ENCODE measurements at regions not wholly inside any gene's neighbourhood (a gene's known extent, or its start where the extent isn't known, plus 50 kb on each side); places are given as distances from the start of the nearest gene placed in this dataset.
"Not testable (repeated sequence)": the region's sequence is repeated elsewhere in the genome, so short reads cannot be mapped to it uniquely, and the experiment has no call there.

GRCh38 chr6:53446151-53446550 is 97.4 kb upstream of the ELOVL5 start:
- no peak for DNase-seq (ENCODE audit: low read depth in 2 of 2)

GRCh38 chr6:53441761-53442160 is 93.0 kb upstream of the ELOVL5 start:
- DNase-seq (ENCODE audit: low read depth in 2 of 2): no peak

GRCh38 chr6:53441035-53441493 is 92.3 kb upstream of the ELOVL5 start:
- no peak for DNase-seq (ENCODE audit: low read depth in 2 of 2)

DNA sequence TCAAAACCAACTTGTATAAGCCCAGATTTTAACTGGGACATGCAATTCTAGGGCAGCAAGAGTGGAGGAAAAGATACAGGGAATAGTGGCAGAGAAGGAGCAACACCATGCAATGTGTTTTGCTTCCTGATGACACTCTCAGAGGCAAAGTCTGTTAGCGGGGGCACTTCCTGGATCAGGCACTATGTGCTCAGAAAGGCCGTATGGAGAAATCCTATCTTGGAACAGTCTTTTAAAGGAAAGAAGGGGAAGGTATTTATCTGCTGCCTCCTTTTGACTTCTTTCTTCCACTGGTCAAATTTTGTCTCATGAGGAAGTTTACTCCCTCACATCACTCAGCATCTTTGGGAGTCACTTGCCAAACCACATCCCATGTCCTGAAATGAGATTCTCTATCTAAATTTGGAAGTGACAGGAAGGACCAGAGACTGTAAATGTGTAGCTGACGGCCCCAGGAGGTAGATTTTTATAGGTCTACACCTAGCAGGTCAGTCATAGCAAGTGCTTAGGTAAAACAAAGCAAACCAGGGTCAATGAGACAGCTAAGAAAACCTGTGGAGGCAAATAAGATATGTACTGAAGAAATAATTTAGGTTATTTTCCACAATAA is 91.7 kb upstream of the ELOVL5 start:
- DNase-seq (ENCODE audit: low read depth in 2 of 2): no peak

DNA sequence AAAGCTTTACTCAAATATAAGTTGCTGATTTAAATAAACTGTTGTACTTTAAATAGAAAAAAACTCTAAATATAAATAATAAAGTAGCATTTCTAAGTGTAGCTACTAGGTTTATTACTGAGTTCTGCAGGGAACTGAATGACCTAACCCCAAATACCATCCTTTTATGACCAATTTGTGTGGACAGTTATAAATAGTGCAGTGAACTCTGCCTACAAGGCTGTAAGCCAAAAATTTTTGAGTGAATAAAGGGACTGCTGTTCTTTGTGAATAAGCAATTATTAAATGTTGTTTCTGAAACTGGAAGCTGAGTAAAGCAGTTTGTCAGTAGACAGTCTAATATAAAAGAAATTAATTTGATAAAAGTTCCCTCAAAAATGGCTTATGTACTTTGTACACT is 90.8 kb upstream of the ELOVL5 start:
- no peak for DNase-seq (ENCODE audit: low read depth in 2 of 2)

DNA sequence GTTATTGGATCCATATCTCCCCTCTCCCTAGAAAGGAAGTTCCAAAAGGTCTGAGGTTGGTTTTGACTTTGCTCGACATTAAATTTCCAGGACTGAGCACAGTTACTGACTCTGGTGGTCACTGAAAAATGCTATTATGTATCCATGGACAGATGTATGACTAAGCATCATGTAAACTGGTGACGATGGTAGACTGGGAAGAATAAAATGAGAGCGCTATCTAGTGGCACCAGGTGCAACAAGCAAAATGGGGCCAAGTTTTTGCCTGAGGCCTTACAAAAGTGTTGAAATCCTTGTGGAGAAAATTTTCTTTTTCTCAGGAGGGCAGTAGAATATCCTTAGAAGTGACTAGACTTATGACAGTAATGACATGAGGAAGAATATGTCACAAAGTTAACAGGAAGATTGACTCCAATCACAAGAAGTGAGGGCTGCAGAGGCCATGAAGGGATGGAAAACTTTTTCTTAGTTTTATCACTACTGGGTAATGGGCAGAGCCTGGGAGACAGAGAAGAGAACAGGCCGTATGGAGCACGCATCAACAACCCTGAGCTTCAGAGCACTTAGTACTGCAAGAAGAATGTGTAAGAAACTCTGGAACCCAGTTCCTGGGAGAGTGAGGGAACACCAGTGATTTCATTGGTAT is 88.9 kb upstream of the ELOVL5 start:
- no peak for DNase-seq (ENCODE audit: low read depth in 2 of 2)

- DNase-seq (ENCODE audit: low read depth in 2 of 2): no peak
Observed at GRCh38 chr6:53436526-53437303, 88.0 kb upstream of the ELOVL5 start.

GRCh38 chr6:53433951-53434285 is 85.2 kb upstream of the ELOVL5 start:
- DNase-seq (ENCODE audit: low read depth in 2 of 2): no peak

DNA sequence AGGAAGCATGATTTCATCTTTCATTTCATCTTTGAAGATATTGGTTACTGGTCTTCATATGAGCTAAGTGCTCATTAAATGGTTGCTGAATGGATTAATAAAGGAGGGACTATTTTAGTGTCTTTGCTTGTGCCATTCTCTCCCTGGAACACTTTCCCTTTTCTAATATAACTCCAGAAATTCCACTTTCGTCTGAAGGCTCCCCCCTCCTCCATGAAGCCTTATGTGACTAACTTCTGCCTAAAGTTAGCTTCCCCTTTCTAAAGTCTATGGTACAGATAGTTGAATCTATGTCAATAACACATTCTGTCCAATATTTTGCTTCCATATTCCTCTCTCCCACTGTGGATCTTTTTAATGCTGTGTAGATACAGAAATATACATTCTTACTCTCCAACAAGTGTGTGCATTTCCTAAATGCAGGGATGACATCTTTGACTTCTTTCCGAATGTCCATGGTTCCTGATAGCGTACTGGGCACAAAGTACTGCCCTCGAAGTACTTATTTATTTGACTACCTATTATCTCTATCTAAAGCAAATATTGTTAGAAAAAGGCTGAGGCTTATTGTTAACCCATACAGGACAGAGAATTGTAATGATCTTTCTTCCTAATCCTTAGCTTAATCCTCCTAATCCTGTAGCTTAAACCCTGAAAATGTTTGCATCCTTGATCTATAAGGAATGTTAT is 84.7 kb upstream of the ELOVL5 start:
- no peak for DNase-seq (ENCODE audit: low read depth in 2 of 2)

- DNase-seq (ENCODE audit: low read depth in 2 of 2): no peak
Observed at GRCh38 chr6:53432318-53433161, 83.8 kb upstream of the ELOVL5 start.

DNA sequence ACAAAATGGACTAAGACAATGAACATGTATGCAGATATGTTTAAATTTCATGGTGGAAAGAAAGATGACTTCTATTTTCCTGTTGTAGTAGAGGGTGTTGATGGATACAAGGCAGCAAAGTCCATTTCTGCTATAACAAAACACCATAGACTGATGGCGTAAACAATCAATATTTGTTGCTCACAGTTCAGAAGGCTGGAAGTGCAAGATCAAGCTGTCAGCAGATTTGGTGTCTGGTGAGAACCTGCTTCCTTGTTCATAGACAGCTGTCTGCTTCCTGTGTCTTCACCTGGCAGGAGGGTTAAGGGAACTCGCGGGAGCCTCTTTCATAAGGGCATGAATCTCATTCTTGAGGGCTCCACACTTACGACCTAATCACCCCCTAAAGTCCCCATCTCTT is 83.0 kb upstream of the ELOVL5 start:
- DNase-seq (ENCODE audit: low read depth in 2 of 2): no peak

- no peak for DNase-seq (ENCODE audit: low read depth in 2 of 2)
Observed at GRCh38 chr6:53429401-53429800, 80.7 kb upstream of the ELOVL5 start.

GRCh38 chr6:53428886-53429285 is 80.1 kb upstream of the ELOVL5 start:
- DNase-seq (ENCODE audit: low read depth in 2 of 2): no peak

GRCh38 chr6:53426667-53427270 is 78.0 kb upstream of the ELOVL5 start:
- DNase-seq (ENCODE audit: low read depth in 2 of 2): no peak

GRCh38 chr6:53426117-53426516 is 77.4 kb upstream of the ELOVL5 start:
- no peak for DNase-seq (ENCODE audit: low read depth in 2 of 2)

- DNase-seq (ENCODE audit: low read depth in 2 of 2): no peak
Observed at GRCh38 chr6:53424976-53425718, 76.4 kb upstream of the ELOVL5 start.

DNA sequence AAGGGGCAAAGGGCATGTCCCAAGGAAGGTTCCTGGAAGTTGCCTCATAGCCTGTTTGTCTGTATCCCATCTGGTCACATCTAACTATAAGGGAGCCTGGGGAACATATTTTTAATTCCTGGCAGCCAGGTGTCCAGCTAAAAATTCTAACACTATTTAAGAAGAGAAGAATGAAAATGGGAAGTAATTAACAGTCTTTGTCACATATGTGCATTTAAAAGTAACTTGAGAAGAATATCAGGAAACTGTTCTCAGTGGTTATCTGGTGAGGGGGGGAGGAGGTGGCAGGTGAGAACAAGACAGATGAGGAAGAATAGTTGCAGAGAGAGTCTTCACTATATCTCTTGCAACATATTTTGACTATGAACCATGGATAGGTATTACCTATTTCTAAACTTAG is 75.5 kb upstream of the ELOVL5 start:
- no peak for DNase-seq (ENCODE audit: low read depth in 2 of 2)

- DNase-seq (ENCODE audit: low read depth in 2 of 2): not testable (repeated sequence)
Observed at GRCh38 chr6:53423560-53423959, 74.8 kb upstream of the ELOVL5 start.

DNA sequence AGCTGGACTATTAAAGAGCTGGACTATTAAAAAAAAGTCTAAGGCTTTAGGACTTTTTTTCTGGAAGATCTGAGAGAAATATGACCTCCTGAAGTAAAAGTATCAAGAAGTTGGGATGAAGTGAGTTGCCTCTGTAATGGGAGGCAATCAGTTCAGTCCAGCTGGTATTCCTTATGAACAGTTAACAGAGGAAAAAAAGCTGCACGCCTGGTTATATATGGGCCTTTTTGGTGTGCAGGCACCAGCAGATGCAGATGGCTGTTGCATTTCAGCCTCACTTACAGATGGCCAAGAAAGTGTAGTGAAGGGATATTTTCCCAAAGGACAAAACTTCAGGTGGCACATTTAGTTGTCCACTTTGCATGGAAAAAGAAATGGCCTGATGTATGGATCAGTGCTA is 70.3 kb upstream of the ELOVL5 start:
- no peak for DNase-seq (ENCODE audit: low read depth in 2 of 2)

DNA sequence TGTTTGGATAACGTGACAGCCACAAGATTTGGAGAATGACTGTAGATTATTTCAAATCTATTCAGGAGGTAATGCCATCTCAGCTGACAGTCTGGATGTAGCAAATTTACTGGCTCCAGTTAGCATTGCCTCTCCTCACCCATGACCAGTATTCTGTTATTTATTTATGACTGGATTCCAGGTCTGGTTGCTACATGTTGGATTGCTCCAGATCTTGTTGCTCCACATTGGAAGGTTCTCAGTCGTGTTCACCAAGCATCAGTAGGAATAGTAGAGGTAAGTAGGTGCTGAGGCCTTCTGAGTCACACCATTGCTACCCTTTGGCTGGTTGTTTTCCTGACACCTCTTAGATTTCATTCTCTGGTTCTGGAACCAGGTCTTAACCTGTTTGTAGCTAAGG is 69.5 kb upstream of the ELOVL5 start:
- DNase-seq (ENCODE audit: low read depth in 2 of 2): no peak

DNA sequence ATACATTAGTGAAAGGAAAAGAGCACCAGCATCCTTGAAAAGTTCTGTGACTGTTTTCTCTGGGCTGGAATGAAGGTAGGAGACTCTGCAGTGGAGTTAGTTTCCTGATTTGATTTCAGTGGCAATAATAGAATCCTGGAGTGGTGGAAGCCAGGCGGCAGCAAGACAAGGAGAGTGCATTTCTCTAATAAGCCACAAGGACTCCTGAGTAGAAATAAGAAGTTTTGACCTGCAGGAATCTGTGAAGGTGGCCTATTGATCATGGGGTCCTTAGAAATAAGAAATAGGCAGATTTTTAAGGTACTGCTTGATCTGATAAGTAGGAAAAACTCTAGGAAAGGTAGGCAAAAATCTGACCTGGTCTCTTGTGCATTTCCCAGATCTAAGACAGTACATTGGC is 68.4 kb upstream of the ELOVL5 start:
- no peak for DNase-seq (ENCODE audit: low read depth in 2 of 2)
